GM19463 (cell line): ENCODE measurements at regions not wholly inside any gene's neighbourhood (a gene's known extent, or its start where the extent isn't known, plus 50 kb on each side); places are given as distances from the start of the nearest gene placed in this dataset.
A peak's percentile ranks its signal among the peaks of the same experiment; 100 is the strongest.

Experiments used
- ATAC-seq: cut with Tn5 transposase; IDR thresholded peaks from one replicate; pipeline ENCODE4 v1.9.1; 2021; ENCODE audit warnings: mild to moderate bottlenecking, moderate library complexity; ENCODE audit not compliant: unreplicated experiment

DNA sequence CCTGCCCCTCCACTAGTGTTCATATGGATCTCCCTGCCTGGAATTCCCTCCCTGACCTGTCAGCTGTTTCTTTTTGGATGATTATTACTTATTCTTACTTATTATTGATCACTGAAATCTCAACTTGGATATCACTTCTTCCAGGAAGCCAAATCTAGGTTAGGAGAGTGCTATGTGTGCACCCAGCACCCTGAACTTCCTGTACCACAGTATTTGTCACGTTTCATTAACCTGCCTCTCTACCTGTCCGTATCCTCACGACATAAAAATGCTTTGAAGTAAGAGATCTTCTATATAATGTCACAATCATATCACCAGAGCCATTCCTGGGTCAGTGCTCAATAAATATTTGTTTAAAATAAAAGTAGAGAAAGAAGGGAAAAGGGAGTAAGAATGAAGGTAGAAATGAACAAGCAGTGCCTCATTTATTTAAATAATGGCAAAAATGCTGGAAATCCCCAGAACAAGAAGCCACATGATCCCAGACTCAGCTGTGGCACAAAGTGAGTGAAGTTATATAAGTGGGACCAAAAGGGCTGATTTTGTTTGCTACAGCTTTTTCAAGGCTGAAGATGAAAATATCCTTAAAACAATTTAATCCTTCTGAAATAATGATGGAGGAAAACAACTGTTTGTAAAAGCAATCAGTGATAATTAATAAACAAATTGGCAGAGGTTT, 88.0 kb upstream of the MANEA start:
- peak; percentile 46 for ATAC-seq

DNA sequence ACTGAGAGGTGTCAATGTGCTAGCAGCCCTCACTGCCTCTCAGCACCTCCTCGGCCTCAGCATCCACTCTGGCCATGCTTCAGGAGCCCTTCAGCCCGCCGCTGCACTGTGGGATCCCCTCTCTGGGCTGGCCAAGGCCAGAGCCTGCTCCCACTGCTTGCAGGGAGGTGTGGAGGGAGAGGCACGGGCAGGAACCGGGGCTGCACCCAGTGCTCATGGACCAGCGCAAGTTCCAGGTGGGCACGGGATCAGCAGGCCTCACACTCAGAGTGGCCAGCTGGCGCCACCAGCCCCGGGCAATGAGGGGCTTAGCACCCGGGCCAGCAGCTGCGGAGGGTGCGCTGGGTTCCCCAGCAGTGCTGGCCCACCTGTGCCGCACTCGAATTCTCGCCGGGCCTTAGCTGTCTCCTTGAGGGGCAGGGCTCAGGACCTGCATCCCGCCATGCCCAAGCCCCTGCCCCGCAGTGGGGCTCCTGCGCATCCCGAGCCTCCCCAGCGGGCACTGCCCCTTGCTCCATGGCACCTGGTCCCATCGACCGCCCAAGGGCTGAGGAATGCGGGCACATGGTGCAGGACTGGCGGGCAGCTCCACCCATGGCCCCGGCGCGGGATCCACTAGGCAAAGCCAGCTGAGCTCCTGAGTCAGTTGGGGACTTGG, 80.4 kb upstream of the MANEA start:
- no peak for ATAC-seq

DNA sequence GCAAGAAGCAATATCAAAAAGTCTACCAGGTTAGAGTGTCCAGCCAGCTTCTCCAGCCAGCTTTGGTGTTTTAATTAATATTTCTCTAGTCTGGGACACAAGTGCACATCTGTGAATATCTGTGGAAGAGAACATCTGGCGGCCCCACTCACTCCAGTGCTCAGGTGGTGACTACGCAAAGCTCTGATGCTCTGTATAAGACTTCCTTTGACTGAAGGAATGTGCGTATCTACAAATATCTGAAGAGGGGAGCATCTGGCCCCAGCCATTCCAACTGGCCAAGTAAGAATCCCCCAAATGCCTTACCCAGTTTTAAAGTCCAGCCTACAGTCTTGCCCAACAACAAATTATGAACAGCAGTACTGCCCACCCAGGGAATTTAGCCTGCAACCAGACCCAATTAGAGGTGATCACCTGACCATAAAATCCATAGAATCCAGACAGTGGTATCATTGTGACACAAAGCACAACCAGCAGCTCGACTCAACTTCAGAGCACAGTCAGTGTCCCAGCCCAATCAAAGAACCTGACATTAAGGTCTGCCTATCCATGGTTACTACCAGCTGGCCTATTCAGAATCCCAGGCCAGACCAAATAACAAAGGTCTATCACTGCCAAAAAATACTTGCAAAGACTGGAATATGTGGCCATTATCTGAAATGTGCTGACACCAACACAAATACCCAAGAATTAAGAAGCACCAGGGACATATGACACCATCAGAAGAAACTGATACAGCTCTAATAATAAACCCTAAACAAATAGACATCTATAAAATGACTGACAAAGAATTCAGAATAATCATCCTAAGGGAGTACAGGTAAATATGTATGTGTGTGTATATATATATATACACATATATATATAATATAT, 76.1 kb upstream of the MANEA start:
- no peak for ATAC-seq

DNA sequence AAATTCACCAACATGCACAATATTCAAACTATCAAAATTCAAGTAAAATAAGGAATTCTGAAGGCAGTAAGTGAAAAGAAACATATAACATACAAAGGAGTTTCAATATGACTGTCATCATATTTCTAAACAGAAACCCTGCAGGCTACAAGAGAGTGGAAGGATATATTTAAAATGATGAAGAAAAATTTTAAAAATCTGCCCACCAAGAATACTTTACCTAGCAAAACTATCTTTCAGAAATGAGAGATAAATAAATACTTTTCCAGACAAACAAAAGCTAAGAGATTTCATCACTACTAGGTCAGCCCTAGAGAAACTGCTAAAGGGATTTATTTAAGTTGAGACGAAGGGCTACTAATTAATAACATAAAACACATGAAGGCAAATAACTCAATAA, 73.8 kb upstream of the MANEA start:
- ATAC-seq, result no peak

DNA sequence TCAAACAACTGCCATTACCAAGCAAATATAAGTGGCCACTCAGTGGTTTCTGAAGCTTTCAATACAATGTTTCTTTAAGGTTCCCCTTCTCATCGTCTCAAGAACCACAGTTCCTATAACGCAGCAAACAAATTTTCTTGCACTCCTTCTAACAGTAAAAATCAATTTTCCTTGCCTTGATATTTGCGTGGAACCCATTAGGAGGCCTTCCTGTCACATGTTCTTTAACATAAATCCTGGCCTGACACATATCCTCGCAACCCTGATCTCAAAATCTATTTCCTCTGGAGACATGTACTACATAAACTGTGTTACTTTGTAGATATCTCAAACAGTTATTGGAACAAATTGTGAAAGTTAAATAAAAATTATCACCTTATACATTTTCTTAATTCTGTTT, 65.9 kb upstream of the MANEA start:
- no peak for ATAC-seq

DNA sequence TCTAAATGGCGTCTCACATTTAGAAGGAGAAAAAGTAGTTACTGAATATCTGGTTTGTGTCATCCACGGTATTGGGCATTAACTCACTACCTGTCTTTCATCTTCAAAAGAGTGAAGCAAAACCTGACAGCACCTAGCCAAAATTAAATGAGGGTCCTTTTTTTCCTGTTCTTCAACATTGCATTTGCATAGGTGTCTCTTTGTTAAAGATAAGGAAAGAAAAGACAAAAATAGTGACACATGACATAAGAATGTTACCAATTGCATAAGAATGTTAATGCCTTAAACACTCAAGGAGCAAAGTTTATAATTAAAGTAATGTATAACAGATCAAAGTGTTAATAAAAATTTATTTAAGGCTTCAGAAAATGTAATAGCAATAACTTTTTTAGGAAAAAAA, 61.4 kb upstream of the MANEA start:
- ATAC-seq, result no peak

DNA sequence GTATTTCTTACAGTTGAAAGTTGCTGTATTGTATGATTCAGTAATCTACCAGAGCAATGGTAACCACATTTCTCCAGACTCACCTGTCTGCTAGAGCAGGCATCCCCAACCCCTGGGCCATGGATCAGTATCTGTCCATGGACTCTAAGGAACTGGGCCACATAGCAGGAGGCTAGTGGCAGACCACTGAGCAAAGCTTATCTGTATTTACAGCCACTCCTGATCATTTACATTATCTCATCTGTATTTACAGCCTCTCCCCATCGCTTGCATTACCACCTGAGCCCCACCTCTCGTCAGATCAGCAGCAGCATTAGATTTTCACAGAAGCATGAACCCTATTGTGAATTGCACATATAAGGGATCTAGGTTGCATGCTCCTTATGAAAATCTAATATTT, 60.3 kb upstream of the MANEA start:
- ATAC-seq, result no peak

DNA sequence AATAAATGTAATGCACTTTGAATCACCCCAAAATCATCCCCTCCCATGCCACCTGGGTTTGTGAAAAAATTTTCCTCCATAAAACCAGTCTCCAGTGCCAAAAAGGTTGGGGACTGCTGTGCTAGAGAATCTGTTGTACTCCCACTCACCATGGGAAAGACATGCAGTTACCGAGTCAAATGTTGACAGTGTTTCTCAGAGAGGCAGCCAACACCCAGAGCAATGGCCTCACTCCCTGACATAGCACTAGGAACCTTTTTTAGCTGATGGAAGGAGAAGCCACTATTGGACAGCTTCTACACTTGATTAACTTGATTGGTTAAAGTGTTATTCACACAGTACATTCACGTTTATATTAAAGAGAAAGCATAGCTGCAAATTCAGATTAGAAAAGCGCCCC, 59.8 kb upstream of the MANEA start:
- ATAC-seq, result no peak

DNA sequence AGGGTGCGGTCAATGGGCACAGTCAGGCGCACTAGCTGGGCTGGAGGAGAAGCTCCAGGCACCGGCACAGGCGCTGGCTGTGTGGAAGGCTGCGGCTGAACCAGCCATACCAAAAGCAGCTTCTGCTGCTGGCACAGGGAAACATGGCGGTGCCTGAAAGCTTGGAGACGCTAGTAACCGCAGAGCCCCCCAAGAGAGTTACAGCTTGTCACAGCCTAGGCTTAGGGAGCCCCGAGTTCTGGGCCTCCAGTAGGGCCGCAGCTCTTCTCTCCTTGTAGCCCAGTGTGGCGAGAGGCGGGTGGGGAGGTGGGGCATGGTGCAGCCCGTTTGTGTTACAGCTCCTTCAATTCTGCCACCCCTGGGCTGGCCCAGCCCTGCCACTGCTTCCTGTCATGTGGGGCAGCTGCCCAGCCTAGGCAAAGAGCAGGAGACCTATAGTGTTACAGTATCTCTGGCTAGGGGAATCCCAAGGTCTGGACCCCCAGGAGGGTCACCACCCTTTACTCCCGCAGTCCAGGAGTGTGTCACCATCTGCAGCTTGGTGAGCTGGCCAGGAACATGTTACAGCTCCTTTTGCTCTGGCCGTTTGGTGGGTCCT, 58.6 kb upstream of the MANEA start:
- no peak for ATAC-seq

DNA sequence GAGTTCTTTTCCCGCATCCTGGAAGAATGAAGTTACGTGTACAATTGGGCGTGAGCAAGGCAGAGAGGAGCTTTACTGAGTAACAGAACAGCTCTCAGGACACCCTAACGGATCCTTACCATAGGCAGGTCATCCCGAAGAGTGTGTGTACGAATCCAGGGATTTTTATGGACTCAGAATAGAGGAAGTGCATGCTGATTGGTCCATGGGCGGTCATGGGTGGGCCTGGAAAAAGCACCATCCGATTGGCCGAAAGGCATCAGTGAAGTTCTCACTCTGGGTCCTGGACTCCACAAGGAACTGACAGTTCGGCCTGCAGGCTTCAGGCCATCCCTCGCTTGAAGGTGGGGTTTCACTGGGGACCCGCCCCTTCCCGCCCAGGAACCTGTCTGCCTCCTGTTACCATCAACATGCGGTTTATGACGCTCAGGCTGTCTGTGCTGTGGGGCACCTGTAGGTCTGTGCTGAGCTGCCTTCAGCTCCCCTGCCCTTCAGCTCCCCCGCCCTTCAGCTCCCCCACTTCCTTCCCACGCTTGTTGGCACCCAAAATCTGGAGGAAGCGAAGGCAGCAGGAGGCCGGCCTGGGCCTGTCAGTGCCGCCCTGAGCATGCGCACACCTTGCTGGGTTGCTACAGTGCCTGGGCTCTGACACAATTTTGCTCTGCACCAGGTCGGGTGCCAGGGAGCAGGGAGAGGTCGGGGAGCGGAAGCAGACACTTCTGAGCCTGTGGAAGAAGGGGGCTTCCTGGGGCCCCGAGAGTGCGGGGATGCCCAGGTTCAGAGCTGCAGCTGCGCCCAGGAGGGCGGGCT, 57.9 kb upstream of the MANEA start:
- ATAC-seq, result no peak

DNA sequence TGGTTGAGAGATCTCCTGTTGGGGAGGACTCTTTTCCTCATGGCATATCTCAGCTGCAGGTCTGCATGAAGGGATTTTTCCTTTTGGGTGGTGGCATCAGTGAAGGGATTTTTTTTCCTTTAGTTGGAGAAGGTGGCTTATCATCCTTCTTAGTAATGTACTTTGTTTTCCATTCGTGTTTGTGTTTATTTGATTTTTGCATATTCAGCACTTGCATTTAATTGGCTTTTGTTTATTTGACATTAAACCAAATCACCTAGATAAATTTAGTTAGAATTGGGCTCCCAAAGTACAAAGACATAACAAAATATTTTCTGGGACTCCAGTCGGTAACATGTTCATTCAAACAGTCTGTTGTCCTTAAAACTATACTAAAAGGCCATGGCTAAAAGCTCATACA, 56.2 kb upstream of the MANEA start:
- no peak for ATAC-seq
